ENCODE measurements at regions not wholly inside any gene's neighbourhood (a gene's known extent, or its start where the extent isn't known, plus 50 kb on each side); places are given as distances from the start of the nearest gene placed in this dataset.

DNA sequence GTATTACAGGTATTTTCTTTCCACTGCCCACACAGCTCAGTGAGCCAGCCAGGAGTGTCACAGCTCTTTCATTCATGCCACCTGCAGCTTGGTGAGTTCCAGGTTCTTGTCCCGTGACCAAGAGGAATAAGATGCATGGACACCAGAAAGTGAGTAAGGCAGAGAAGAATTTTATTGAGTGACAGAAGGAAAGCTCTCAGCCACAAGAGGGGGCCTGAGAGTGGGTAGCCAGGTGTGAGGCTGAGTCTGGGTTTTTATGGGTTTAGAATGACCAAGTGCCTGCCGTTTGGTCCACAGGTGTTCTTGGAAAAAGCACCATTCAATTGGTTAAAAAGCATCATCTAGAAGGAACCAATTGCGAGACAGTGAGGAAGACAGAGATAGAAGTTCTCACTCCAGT, 1097.1 kb upstream of the SLC39A10 start:
- BruUV-seq (replicated peaks): no TSS peak
- Histone ChIP-seq H3K9me3 (ENCODE audit: insufficient read depth, low read depth) (no peaks in the 10 kb centered on the region), H4K20me1 (ENCODE audit: insufficient read depth) (no peaks in the 10 kb centered on the region), H3K4me2 (no peak overlapping the region), H3K4me3 (no peak overlapping the region), H3K4me1 (replicated peaks; ENCODE audit: insufficient read depth) (no peaks in the 10 kb centered on the region), H2AFZ (no peak overlapping the region), H3K36me3 (ENCODE audit: low read depth) (no peaks in the 10 kb centered on the region), H3K27ac (no peak overlapping the region), H3K9me2 (ENCODE audit: insufficient read depth) (no peaks in the 10 kb centered on the region), H3K79me2 (ENCODE audit: low read depth) (no peaks in the 10 kb centered on the region), H3F3A (ENCODE audit: insufficient read depth, low read depth) (no peaks in the 10 kb centered on the region), H3K27me3 (ENCODE audit: insufficient read depth, low read depth) (no peaks in the 10 kb centered on the region)
- CTCF ChIA-PET: no interaction called here
- POLR2A ChIA-PET (ENCODE audit: unreplicated experiment): no interaction called here
- no peak for DNase-seq
- intact Hi-C loops (cut with micrococcal nuclease; ENCODE audit: unreplicated experiment): no loop called here
- no peak for TF ChIP-seq EZH2 (IDR thresholded peaks at IDR 0.05; ENCODE audit: low read depth)
- TF ChIP-seq, protein P1, sequence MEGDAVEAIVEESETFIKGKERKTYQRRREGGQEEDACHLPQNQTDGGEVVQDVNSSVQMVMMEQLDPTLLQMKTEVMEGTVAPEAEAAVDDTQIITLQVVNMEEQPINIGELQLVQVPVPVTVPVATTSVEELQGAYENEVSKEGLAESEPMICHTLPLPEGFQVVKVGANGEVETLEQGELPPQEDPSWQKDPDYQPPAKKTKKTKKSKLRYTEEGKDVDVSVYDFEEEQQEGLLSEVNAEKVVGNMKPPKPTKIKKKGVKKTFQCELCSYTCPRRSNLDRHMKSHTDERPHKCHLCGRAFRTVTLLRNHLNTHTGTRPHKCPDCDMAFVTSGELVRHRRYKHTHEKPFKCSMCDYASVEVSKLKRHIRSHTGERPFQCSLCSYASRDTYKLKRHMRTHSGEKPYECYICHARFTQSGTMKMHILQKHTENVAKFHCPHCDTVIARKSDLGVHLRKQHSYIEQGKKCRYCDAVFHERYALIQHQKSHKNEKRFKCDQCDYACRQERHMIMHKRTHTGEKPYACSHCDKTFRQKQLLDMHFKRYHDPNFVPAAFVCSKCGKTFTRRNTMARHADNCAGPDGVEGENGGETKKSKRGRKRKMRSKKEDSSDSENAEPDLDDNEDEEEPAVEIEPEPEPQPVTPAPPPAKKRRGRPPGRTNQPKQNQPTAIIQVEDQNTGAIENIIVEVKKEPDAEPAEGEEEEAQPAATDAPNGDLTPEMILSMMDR (conservative IDR thresholded peaks at IDR 0.05): no peak

DNA sequence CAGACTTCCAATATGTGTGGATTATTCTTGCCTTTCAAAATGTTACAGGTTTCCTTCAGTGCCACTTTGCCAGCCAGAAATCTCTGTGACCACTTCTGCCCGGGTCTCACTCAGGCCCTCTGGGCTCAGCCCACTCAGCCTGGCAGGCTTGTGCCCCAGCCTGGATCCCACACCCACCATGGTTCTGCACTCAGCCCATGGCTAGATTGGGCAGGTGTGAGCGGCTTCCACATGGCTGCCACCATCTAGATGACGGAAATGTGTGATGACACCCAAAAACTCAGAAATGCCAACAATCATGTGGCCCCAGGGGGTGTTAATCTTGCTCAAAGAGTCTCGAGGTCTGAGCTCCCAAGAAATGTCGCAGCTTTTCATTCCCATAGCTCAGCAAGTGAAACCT, 1097.5 kb upstream of the SLC39A10 start:
- ChIA-PET CTCF (no interaction called here), POLR2A (ENCODE audit: unreplicated experiment) (no interaction called here)
- H3K4me1 ChIP-seq (replicated peaks; ENCODE audit: insufficient read depth): no peaks in the 10 kb centered on the region
- no peaks in the 10 kb centered on the region for H3K9me2 ChIP-seq (ENCODE audit: insufficient read depth)
- H3K4me2 ChIP-seq: no peak overlapping the region
- no peak for DNase-seq
- TF ChIP-seq, protein P1 (conservative IDR thresholded peaks at IDR 0.05): no peak
- no peak for TF ChIP-seq EZH2 (IDR thresholded peaks at IDR 0.05; ENCODE audit: low read depth)
- H3K27ac ChIP-seq: no peak overlapping the region
- no peaks in the 10 kb centered on the region for H4K20me1 ChIP-seq (ENCODE audit: insufficient read depth)
- H3K36me3 ChIP-seq (ENCODE audit: low read depth): no peaks in the 10 kb centered on the region
- no peaks in the 10 kb centered on the region for H3K27me3 ChIP-seq (ENCODE audit: insufficient read depth, low read depth)
- BruUV-seq (replicated peaks): no TSS peak
- H3K79me2 ChIP-seq (ENCODE audit: low read depth): no peaks in the 10 kb centered on the region
- intact Hi-C loops (cut with micrococcal nuclease; ENCODE audit: unreplicated experiment): no loop called here
- no peak overlapping the region for H2AFZ ChIP-seq
- no peaks in the 10 kb centered on the region for H3F3A ChIP-seq (ENCODE audit: insufficient read depth, low read depth)
- H3K9me3 ChIP-seq (ENCODE audit: insufficient read depth, low read depth): no peaks in the 10 kb centered on the region
- no peak overlapping the region for H3K4me3 ChIP-seq

DNA sequence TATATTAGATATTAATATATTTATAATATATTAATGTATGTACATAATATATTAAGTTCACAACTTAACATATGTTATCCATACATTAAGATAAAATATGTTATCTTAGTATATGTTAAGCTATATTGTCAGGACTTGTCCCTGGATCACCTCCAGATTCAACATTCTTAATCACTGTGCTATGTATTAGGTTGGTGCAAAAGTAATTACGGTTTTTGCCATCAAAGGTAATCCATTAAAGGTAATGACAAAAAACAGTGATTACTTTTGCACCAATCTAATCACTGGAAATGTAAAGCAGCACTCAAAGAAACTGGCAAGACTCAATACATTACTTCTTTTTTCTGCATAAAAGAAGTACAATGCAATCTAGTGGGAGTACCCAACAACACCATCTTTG, 1099.0 kb upstream of the SLC39A10 start:
- intact Hi-C loops (cut with micrococcal nuclease; ENCODE audit: unreplicated experiment): no loop called here
- H3K36me3 ChIP-seq (ENCODE audit: low read depth): no peaks in the 10 kb centered on the region
- no peaks in the 10 kb centered on the region for H3K4me1 ChIP-seq (replicated peaks; ENCODE audit: insufficient read depth)
- no peaks in the 10 kb centered on the region for H3K9me3 ChIP-seq (ENCODE audit: insufficient read depth, low read depth)
- no TSS peak for BruUV-seq (replicated peaks)
- POLR2A ChIA-PET (ENCODE audit: unreplicated experiment): interaction anchor here (0.7 kb wide), 1 partner anchor 64 kb away, joined by 8 read pairs; no protein-coding TSS in a partner anchor
- no peaks in the 10 kb centered on the region for H3K27me3 ChIP-seq (ENCODE audit: insufficient read depth, low read depth)
- no peaks in the 10 kb centered on the region for H3K79me2 ChIP-seq (ENCODE audit: low read depth)
- DNase-seq: no peak
- no peak overlapping the region for H3K4me3 ChIP-seq
- CTCF ChIA-PET: no interaction called here
- no peaks in the 10 kb centered on the region for H3F3A ChIP-seq (ENCODE audit: insufficient read depth, low read depth)
- no peak overlapping the region for H3K27ac ChIP-seq
- no peaks in the 10 kb centered on the region for H3K9me2 ChIP-seq (ENCODE audit: insufficient read depth)
- no peak overlapping the region for H2AFZ ChIP-seq
- no peak for TF ChIP-seq EZH2 (IDR thresholded peaks at IDR 0.05; ENCODE audit: low read depth)
- TF ChIP-seq, protein P1 (conservative IDR thresholded peaks at IDR 0.05): no peak
- no peak overlapping the region for H3K4me2 ChIP-seq
- H4K20me1 ChIP-seq (ENCODE audit: insufficient read depth): no peaks in the 10 kb centered on the region

All from PC-9 (cell line).